Sigmoid colon (tissue), 4 donors: ENCODE measurements at regions not wholly inside any gene's neighbourhood (a gene's known extent, or its start where the extent isn't known, plus 50 kb on each side); places are given as distances from the start of the nearest gene placed in this dataset.

ENCODE experiments used
- CTCF ChIP-seq, 4 experiments: fragments of 450-650 bp in 3 of 4; fragments of 200-600 bp in 1 of 4; IDR thresholded peaks; one replicate each; pipeline ENCODE4 v1.5.1; 2016 to 2019; ENCODE audit warnings: antibody characterized with exemption in 4 of 4, mild to moderate bottlenecking in 3 of 4, moderate library complexity in 2 of 4
- POLR2AphosphoS5 ChIP-seq, 4 donors: sonication (generic); formaldehyde crosslinking; IDR thresholded peaks; one replicate each; pipeline ENCODE4 v1.6.1; 2017; ENCODE audit warnings: antibody characterized with exemption in 4 of 4

DNA sequence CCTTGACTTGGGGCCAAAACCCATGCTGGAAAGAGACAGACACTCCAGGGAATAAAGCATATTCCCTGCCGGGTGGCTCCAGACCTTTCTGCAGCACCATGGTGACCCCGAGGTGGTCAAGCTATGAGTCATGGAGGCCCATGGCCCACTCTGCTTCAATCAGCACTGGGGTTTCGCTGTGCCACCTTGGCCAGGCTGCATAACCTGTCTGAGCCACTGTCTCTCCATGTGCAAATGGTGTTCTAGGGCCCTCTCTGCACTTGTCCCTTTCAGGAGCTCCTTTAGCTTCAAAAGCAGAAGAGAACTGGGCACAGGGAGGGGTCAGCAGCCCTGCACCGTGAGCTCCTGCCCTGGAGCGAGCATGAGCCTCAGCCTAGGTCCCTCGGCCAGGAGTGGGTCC, 410.1 kb downstream of the SHANK2 start:
- no peak for TF ChIP-seq CTCF (IDR thresholded peaks at IDR 0.05)
- TF ChIP-seq POLR2AphosphoS5 (IDR thresholded peaks at IDR 0.05) = no peak
